K562 (cell line): ENCODE measurements at regions not wholly inside any gene's neighbourhood (a gene's known extent, or its start where the extent isn't known, plus 50 kb on each side); places are given as distances from the start of the nearest gene placed in this dataset.

Experiments
- ATAC-seq: fragments of 200-7000 bp; cut with Tn5 transposase; 3 replicates; pipeline ENCODE4 v1.9.1; 2020; ENCODE audit warnings: moderate library complexity
- BruUV-seq: library from RNA; stranded (reverse); fragments of 400-500 nt; replicated peaks from 2 replicates; lab custom pipeline; 2021; lab: Mats Ljungman, UMichigan
- CTCF ChIA-PET: fragments of 300-600 bp; formaldehyde crosslinking; extraction: SDS; loops from one replicate; lab custom pipeline; 2021; ENCODE audit warnings: low intra/inter-chr PET ratio; lab: Yijun Ruan, JAX
- POLR2A ChIA-PET: fragments of 300-600, 350-650 bp; sonication (Branson Sonifier 250); formaldehyde crosslinking; extraction: SDS; loops from one replicate; lab custom pipeline; 2021; ENCODE audit warnings: antibody characterized with exemption, inconsistent platforms; lab: Yijun Ruan, JAX
- DNase-seq, 4 experiments: peaks; one replicate each; pipeline versions ENCODE4 v3.0.0 to v3.0.0-alpha.2; 2011 to 2018; ENCODE audit warnings: low spot score in 3 of 4, mixed read lengths in 3 of 4; ENCODE audit errors: extremely low read depth in 1 of 4
- FAIRE-seq: peaks from 2 replicates; lab custom pipeline; 2011; peaks lifted over from hg19 to GRCh38; lab: Jason Lieb, UNC
- H2AFZ ChIP-seq: 2 replicates; pipeline ENCODE4 v1.6.0; 2011; ENCODE audit warnings: low read depth, low read length, control low read depth, inconsistent platforms
- H3K27ac ChIP-seq: fragments of 200-600 bp; 3 replicates; pipeline ENCODE4 v1.8.0; 2011; ENCODE audit warnings: low read depth, mild to moderate bottlenecking, control low read depth, inconsistent platforms, low read length, moderate library complexity, mixed read lengths; ENCODE audit errors: extremely low read depth
- H3K27me3 ChIP-seq, 2 experiments: fragments of 300-600 bp in 1 of 2; 2 replicates in 1 of 2; 3 replicates in 1 of 2; pipeline versions ENCODE4 v1.6.0 to v1.8.0; 2011; ENCODE audit warnings: inconsistent platforms in 2 of 2, low read length in 2 of 2, mild to moderate bottlenecking in 1 of 2, mixed read lengths in 1 of 2, moderate library complexity in 1 of 2; ENCODE audit not compliant: control insufficient read depth in 2 of 2, insufficient read depth in 2 of 2
- H3K36me3 ChIP-seq: fragments of 300-600 bp; 3 replicates; pipeline ENCODE4 v1.8.0; 2011; ENCODE audit warnings: mild to moderate bottlenecking, low read length, inconsistent platforms; ENCODE audit not compliant: control insufficient read depth, insufficient read depth
- H3K4me1 ChIP-seq, 2 experiments: fragments of 200-600 bp in 1 of 2; replicated peaks in 1 of 2; 2 replicates in 1 of 2; 3 replicates in 1 of 2; pipeline versions ENCODE4 v1.5.1 to v1.8.0; 2011; ENCODE audit warnings: inconsistent platforms in 2 of 2, low read length in 2 of 2, mild to moderate bottlenecking in 1 of 2, mixed read lengths in 1 of 2, moderate library complexity in 1 of 2; ENCODE audit not compliant: control insufficient read depth in 2 of 2, insufficient read depth in 2 of 2
- H3K4me2 ChIP-seq: 2 replicates; pipeline ENCODE4 v1.6.1; 2011; ENCODE audit warnings: low read length, control low read depth, inconsistent platforms, mixed read lengths; ENCODE audit not compliant: insufficient read depth
- H3K4me3 ChIP-seq: fragments of 200-600 bp; sonication (generic), shearing (Covaris generic); 2 replicates; pipeline ENCODE4 v1.5.1; 2016; ENCODE audit warnings: control low read depth, inconsistent platforms
- H3K79me2 ChIP-seq: fragments of 200-600 bp; 3 replicates; pipeline ENCODE4 v1.8.0; 2011; ENCODE audit warnings: low read length, inconsistent platforms; ENCODE audit not compliant: control insufficient read depth, insufficient read depth
- H3K9ac ChIP-seq, 2 experiments: 2 replicates each; pipeline versions ENCODE4 v1.6.0 to v1.6.1; 2011; ENCODE audit warnings: low read depth in 2 of 2, low read length in 2 of 2, control low read depth in 1 of 2, inconsistent platforms in 1 of 2, mild to moderate bottlenecking in 1 of 2, mixed read lengths in 1 of 2; ENCODE audit not compliant: insufficient read depth in 1 of 2
- H3K9me1 ChIP-seq: one replicate; pipeline ENCODE4 v1.6.0; 2011; ENCODE audit warnings: inconsistent platforms, mild to moderate bottlenecking, low read length, moderate library complexity; ENCODE audit not compliant: control insufficient read depth, insufficient read depth
- H3K9me3 ChIP-seq: replicated peaks from 2 replicates; pipeline ENCODE4 v1.5.1; 2011; ENCODE audit warnings: low read depth, low read length, inconsistent platforms; ENCODE audit not compliant: control insufficient read depth, insufficient read depth
- H4K20me1 ChIP-seq: replicated peaks from 2 replicates; pipeline ENCODE4 v1.6.1; 2011; ENCODE audit warnings: low read length, inconsistent platforms, mixed read lengths; ENCODE audit not compliant: control insufficient read depth, insufficient read depth
- ATF3 ChIP-seq, 2 experiments: fragments of 450-650 bp in 1 of 2; sonication (generic) in 1 of 2; formaldehyde crosslinking in 1 of 2; IDR thresholded peaks in 1 of 2; conservative IDR thresholded peaks in 1 of 2; 2 replicates each; pipeline versions ENCODE4 v1.6.1 to v1.8.1; 2016 to 2023; ENCODE audit warnings: mild to moderate bottlenecking in 2 of 2, moderate library complexity in 2 of 2, inconsistent platforms in 1 of 2, missing genetic modification reagents in 1 of 2
- BRF1 ChIP-seq: IDR thresholded peaks from 3 replicates; pipeline ENCODE4 v1.6.1; 2011; ENCODE audit warnings: borderline replicate concordance, mild to moderate bottlenecking; ENCODE audit not compliant: insufficient read length; ENCODE audit errors: extremely low read depth
- CEBPB ChIP-seq: fragments of 450-650 bp; IDR thresholded peaks from 2 replicates; pipeline ENCODE4 v1.6.1; 2016; ENCODE audit warnings: missing genetic modification characterization, missing compliant biosample characterization
- CEBPG ChIP-seq, 3 experiments: fragments of 200-800 bp in 1 of 3; sonication (Bioruptor generic) in 1 of 3; sonication (generic) in 1 of 3; formaldehyde crosslinking in 1 of 3; IDR thresholded peaks in 2 of 3; conservative IDR thresholded peaks in 1 of 3; 2 replicates each; pipeline versions ENCODE4 v1.6.1 to v1.8.0; 2016 to 2022; ENCODE audit warnings: missing compliant biosample characterization in 2 of 3, missing genetic modification characterization in 2 of 3, mild to moderate bottlenecking in 1 of 3, missing genetic modification reagents in 1 of 3
- DLX4 ChIP-seq: fragments of 250-450 bp; sonication (Bioruptor Pico); IDR thresholded peaks from 2 replicates; pipeline ENCODE4 v1.6.1; 2021; ENCODE audit warnings: mild to moderate bottlenecking
- E2F1 ChIP-seq: sonication (generic); formaldehyde crosslinking; IDR thresholded peaks from 2 replicates; pipeline ENCODE4 v1.8.1; 2023; ENCODE audit warnings: mild to moderate bottlenecking, missing genetic modification reagents, moderate library complexity
- FOXJ2 ChIP-seq: fragments of 200-800 bp; sonication (Bioruptor generic); IDR thresholded peaks from 2 replicates; pipeline ENCODE4 v1.6.1; 2016; ENCODE audit warnings: missing genetic modification characterization, missing compliant biosample characterization
- LCOR ChIP-seq: sonication (generic); formaldehyde crosslinking; IDR thresholded peaks from 2 replicates; pipeline ENCODE4 v1.8.0; 2022; ENCODE audit warnings: mild to moderate bottlenecking, missing genetic modification reagents
- SMARCA4 ChIP-seq: fragments of 450-650 bp; IDR thresholded peaks from 2 replicates; pipeline ENCODE4 v1.6.1; 2016
- ZBTB1 ChIP-seq: sonication (generic); formaldehyde crosslinking; IDR thresholded peaks from 2 replicates; pipeline ENCODE4 v1.8.1; 2023; ENCODE audit warnings: missing genetic modification reagents, low read depth, mild to moderate bottlenecking, borderline replicate concordance
- ZBTB12 ChIP-seq: fragments of 250-450 bp; sonication (Bioruptor Pico); IDR thresholded peaks from 2 replicates; pipeline ENCODE4 v1.4.0; 2020
- ZSCAN32 ChIP-seq: fragments of 450-650 bp; formaldehyde crosslinking; IDR thresholded peaks from 2 replicates; pipeline ENCODE4 v1.4.0; 2020; ENCODE audit warnings: mild to moderate bottlenecking, moderate library complexity
- WGBS: fragments of 100-300 bp; shearing (Covaris generic); methylation state at CpG from one replicate; pipeline ENCODE4 v1.1.6; 2016; ENCODE audit warnings: low coverage, mixed read lengths; ENCODE audit not compliant: insufficient coverage; ENCODE audit errors: missing lambda C conversion rate; 5-methylcytosine and 5-hydroxymethylcytosine counted together
- in situ Hi-C: fragments of 300-500 bp; cut with MboI; formaldehyde crosslinking; loops from 4 replicates; pipeline ENCODE4 v1.15.0; 2018; ENCODE audit warnings: inconsistent platforms, mixed read lengths
- intact Hi-C: fragments of 100-400 bp; cut with micrococcal nuclease; formaldehyde crosslinking; loops from 2 replicates; pipeline ENCODE4 v1.14.2; 2022

GRCh38 chr18:2086439-2086838 lies 484.9 kb downstream of the METTL4 start (continued):
- TF ChIP-seq BRF1 (no peak), CEBPG (CRISPR knock-in tag; IDR thresholded peaks at IDR 0.05) (no peak), CEBPG (tag; conservative IDR thresholded peaks at IDR 0.05 in 1 of 2, IDR thresholded peaks at IDR 0.05 in 1 of 2) (peak; percentile 63 to 84), CEBPB (tag) (peak; percentile 42), ZSCAN32 (CRISPR knock-in tag) (peak; percentile 58; the same call in 1 of the 2 replicates), ATF3 (IDR thresholded peaks at IDR 0.05) (peak; percentile 38; the same call in 1 of the 2 replicates), ATF3 (CRISPR knock-in tag; conservative IDR thresholded peaks at IDR 0.05) (no peak)

GRCh38 chr18:2087877-2088673 lies 483.2 kb downstream of the METTL4 start:
- Histone ChIP-seq H3K9ac (no peak overlapping the region), H3K79me2 (no peaks in the 10 kb centered on the region), H3K27me3 (no peaks in the 10 kb centered on the region), H3K9me3 (no peaks in the 10 kb centered on the region), H3K9me1 (no peaks in the 10 kb centered on the region), H3K27ac (no peak overlapping the region)
- ATAC-seq (no peak), DNase-seq (no peak)
- no TSS peak for BruUV-seq
- POLR2A ChIA-PET, result no interaction called here
- CTCF ChIA-PET, result no interaction called here
- TF ChIP-seq E2F1 (CRISPR knock-in tag) (no peak), ZBTB12 (no peak), SMARCA4 (no peak), FOXJ2 (tag) (no peak), LCOR (no peak), ZBTB1 (CRISPR knock-in tag) (no peak), DLX4 (CRISPR knock-in tag) (no peak)
- TF ChIP-seq, all 486 proteins: peak for 0
- Histone ChIP-seq H2AFZ (peak overlapping the region; percentile 20; the same call in 1 of the 2 replicates), H3K4me3 (no peak overlapping the region), H3K4me1 (no peaks in the 10 kb centered on the region), H3K36me3 (no peaks in the 10 kb centered on the region), H4K20me1 (no peaks in the 10 kb centered on the region), H3K4me2 (no peak overlapping the region)
- in situ Hi-C loops (no loop called here), intact Hi-C loops (loop anchor here (10.0 kb wide), 2 partner anchors 503 to 1223 kb away; no protein-coding TSS in a partner anchor)
- FAIRE-seq, result no peak
- 20% methylated on average over 5 of the region's 5 CpGs for WGBS
